Calu3 (cell line): ENCODE measurements at regions not wholly inside any gene's neighbourhood (a gene's known extent, or its start where the extent isn't known, plus 50 kb on each side); places are given as distances from the start of the nearest gene placed in this dataset.

Experiments
- BruUV-seq: library from RNA; stranded (reverse); fragments of 400-500 nt; replicated peaks from 2 replicates; lab custom pipeline; 2021; lab: Mats Ljungman, UMichigan
- CTCF ChIA-PET: fragments of 300-600 bp; sonication (Branson Sonifier 250); formaldehyde crosslinking; loops from one replicate; lab custom pipeline; 2022; ENCODE audit warnings: antibody characterized with exemption; lab: Charles Lee
- DNase-seq: peaks from one replicate; pipeline ENCODE4 v3.0.0; 2022
- H3K27ac Mint-ChIP-seq: one replicate; pipeline ENCODE4 v1.8.0; 2022; ENCODE audit warnings: mixed read lengths; ENCODE audit not compliant: unreplicated experiment
- H3K27me3 Mint-ChIP-seq: one replicate; pipeline ENCODE4 v1.8.0; 2022; ENCODE audit warnings: mixed read lengths; ENCODE audit not compliant: unreplicated experiment
- H3K36me3 Mint-ChIP-seq: one replicate; pipeline ENCODE4 v1.8.0; 2022; ENCODE audit warnings: mild to moderate bottlenecking, moderate library complexity, mixed read lengths; ENCODE audit not compliant: insufficient read depth, unreplicated experiment
- H3K4me1 Mint-ChIP-seq: one replicate; pipeline ENCODE4 v1.8.0; 2022; ENCODE audit warnings: mild to moderate bottlenecking, low read depth, mixed read lengths; ENCODE audit not compliant: unreplicated experiment
- H3K4me3 Mint-ChIP-seq: one replicate; pipeline ENCODE4 v1.8.0; 2022; ENCODE audit warnings: mild to moderate bottlenecking, low read depth, moderate library complexity, mixed read lengths; ENCODE audit not compliant: unreplicated experiment
- H3K9me3 Mint-ChIP-seq: one replicate; pipeline ENCODE4 v1.8.0; 2022; ENCODE audit warnings: low read depth, mixed read lengths; ENCODE audit not compliant: unreplicated experiment
- intact Hi-C: fragments of 100-400 bp; cut with micrococcal nuclease; formaldehyde crosslinking; loops from one replicate; pipeline ENCODE4 v1.10.0; 2022; ENCODE audit not compliant: unreplicated experiment
- TF ChIP-seq, protein P1 (sequence below): fragments of 200-600 bp; IDR thresholded peaks from one replicate; pipeline ENCODE4 v1.8.0; 2022; ENCODE audit warnings: antibody characterized with exemption; ENCODE audit not compliant: unreplicated experiment

DNA sequence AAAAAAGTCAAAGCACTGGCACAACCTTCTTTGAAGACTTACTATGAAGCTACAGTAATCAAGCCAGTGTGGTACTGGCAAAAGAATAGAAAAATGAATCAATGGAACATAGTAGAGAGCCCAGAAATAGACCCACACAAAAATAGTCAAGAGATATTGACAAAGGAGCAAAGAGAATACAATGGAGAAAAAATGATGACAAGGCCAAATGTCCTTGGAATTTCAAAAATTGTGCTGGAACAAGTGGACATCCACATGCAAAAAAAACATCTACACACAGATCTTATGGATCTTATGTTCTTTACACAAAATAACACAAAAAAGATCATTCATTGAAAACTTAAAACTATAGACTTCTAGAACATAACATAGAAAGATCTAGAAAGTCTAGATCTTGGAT is 1379.7 kb upstream of the SEL1L start:
- CTCF ChIA-PET, result no interaction called here
- H3K9me3 Mint-ChIP-seq, result peaks cover 14% of the 10 kb centered on the region
- no peaks in the 10 kb centered on the region for H3K27me3 Mint-ChIP-seq
- BruUV-seq, result no TSS peak
- TF ChIP-seq, protein P1, sequence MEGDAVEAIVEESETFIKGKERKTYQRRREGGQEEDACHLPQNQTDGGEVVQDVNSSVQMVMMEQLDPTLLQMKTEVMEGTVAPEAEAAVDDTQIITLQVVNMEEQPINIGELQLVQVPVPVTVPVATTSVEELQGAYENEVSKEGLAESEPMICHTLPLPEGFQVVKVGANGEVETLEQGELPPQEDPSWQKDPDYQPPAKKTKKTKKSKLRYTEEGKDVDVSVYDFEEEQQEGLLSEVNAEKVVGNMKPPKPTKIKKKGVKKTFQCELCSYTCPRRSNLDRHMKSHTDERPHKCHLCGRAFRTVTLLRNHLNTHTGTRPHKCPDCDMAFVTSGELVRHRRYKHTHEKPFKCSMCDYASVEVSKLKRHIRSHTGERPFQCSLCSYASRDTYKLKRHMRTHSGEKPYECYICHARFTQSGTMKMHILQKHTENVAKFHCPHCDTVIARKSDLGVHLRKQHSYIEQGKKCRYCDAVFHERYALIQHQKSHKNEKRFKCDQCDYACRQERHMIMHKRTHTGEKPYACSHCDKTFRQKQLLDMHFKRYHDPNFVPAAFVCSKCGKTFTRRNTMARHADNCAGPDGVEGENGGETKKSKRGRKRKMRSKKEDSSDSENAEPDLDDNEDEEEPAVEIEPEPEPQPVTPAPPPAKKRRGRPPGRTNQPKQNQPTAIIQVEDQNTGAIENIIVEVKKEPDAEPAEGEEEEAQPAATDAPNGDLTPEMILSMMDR, result no peak
- no peak overlapping the region for H3K27ac Mint-ChIP-seq
- intact Hi-C loops, result no loop called here
- no peaks in the 10 kb centered on the region for H3K36me3 Mint-ChIP-seq
- no peaks in the 10 kb centered on the region for H3K4me1 Mint-ChIP-seq
- no peak for DNase-seq
- H3K4me3 Mint-ChIP-seq, result no peak overlapping the region

DNA sequence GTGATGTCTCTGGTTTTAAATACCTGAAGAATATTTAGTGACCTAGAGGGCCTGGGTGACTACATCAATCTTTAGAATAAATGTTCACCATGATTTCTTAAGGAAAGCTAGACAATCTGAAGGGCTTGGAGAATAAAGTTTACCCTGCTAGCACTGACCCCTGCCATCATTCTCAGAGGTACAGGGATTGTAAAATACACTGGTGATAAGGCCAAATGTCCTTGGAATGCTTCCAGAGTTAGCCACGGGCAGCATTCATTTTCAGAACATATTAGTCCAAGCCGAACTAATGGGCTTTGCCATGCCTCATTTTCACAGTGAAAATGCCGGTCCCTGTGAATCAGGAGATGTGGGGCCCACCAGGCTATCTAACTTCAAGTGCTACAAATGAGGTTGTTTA is 1381.7 kb upstream of the SEL1L start:
- Mint-ChIP-seq H3K36me3 (no peaks in the 10 kb centered on the region), H3K9me3 (peaks cover 12% of the 10 kb centered on the region), H3K27ac (no peak overlapping the region), H3K4me1 (no peaks in the 10 kb centered on the region), H3K4me3 (no peak overlapping the region), H3K27me3 (no peaks in the 10 kb centered on the region)
- CTCF ChIA-PET, result no interaction called here
- intact Hi-C loops, result no loop called here
- DNase-seq, result no peak
- no TSS peak for BruUV-seq
- TF ChIP-seq, protein P1, result no peak

DNA sequence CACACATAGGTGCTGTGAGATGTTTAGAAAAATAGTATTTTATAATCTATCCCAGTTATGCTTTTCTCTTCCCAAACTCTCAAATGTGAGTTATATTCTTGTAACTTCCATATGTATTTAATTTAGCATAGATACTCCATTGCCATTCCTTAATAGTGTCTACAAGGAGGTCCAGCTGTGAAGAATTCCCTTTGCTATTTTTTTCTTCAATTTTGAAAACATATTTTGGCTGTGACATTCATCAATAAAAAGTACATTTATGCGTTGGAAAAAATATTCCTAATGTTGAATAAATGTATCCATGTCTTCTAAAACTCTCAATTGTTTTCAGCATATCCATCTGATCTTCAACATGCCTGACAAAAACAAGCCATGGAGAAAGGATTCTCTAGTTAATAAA is 1402.0 kb upstream of the SEL1L start:
- Mint-ChIP-seq H3K27me3 (no peaks in the 10 kb centered on the region), H3K4me1 (no peaks in the 10 kb centered on the region), H3K4me3 (no peak overlapping the region), H3K27ac (no peak overlapping the region), H3K36me3 (no peaks in the 10 kb centered on the region), H3K9me3 (peaks cover 6% of the 10 kb centered on the region)
- CTCF ChIA-PET, result no interaction called here
- intact Hi-C loops, result no loop called here
- TF ChIP-seq, protein P1, result no peak
- BruUV-seq, result no TSS peak
- DNase-seq, result no peak

DNA sequence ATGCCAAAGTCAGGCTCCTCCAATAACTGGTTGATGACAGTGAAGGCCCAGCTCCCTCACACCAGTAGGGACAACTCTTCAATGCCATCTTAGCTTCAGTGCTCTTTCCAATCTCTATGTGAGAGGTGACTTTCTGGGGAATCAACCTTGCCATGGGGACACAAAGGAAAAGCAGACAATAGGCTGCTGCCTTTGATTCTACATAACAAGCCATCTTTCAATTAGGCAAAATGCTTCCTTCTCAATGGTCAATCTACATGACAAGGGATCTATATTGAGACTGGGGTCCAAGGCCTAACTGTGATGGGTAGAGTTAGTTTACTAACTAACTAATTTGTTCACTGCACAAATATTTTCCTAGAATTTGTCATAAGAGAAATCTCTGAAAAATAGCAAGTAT is 1417.5 kb upstream of the SEL1L start:
- intact Hi-C loops, result no loop called here
- no peak overlapping the region for H3K27ac Mint-ChIP-seq
- TF ChIP-seq, protein P1, result no peak
- H3K36me3 Mint-ChIP-seq, result no peaks in the 10 kb centered on the region
- CTCF ChIA-PET, result no interaction called here
- BruUV-seq, result no TSS peak
- H3K4me1 Mint-ChIP-seq, result no peaks in the 10 kb centered on the region
- H3K27me3 Mint-ChIP-seq, result no peaks in the 10 kb centered on the region
- no peak overlapping the region for H3K4me3 Mint-ChIP-seq
- peaks cover 10% of the 10 kb centered on the region for H3K9me3 Mint-ChIP-seq
- DNase-seq, result no peak

DNA sequence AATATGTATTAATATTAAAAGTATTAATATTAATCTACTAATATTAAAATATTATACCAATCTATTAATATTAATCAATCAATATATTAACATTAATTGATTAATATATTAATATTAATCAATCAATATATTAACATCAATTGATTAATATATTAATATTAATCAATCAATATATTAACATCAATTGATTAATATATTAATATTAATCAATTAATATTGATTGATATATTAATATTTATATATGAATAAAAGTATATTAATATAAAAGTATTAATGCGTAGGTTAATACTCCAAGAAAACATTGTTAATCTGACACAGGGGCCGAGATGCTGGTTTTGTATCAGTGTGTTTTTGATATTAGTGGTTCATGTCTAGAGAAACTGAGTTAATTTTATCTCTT is 1430.1 kb upstream of the SEL1L start:
- intact Hi-C loops, result no loop called here
- DNase-seq, result no peak
- Mint-ChIP-seq H3K27ac (no peak overlapping the region), H3K27me3 (no peaks in the 10 kb centered on the region), H3K36me3 (no peaks in the 10 kb centered on the region), H3K4me3 (no peak overlapping the region), H3K4me1 (no peaks in the 10 kb centered on the region), H3K9me3 (peaks cover 3% of the 10 kb centered on the region)
- TF ChIP-seq, protein P1, result no peak
- no TSS peak for BruUV-seq
- CTCF ChIA-PET, result no interaction called here
